ENCODE measurements at regions not wholly inside any gene's neighbourhood (a gene's known extent, or its start where the extent isn't known, plus 50 kb on each side); places are given as distances from the start of the nearest gene placed in this dataset.

- TF ChIP-seq POLR2AphosphoS5 (IDR thresholded peaks at IDR 0.05; ENCODE audit: low read depth, low read length) (no peak), SIN3A (IDR thresholded peaks at IDR 0.05; ENCODE audit: borderline replicate concordance, insufficient read depth, low read length) (no peak), REST (IDR thresholded peaks at IDR 0.05; ENCODE audit: insufficient read depth in 1 of 2, low read depth in 2 of 2, low read length in 2 of 2) (no peak), TAF1 (IDR thresholded peaks at IDR 0.05; ENCODE audit: borderline replicate concordance, insufficient read depth, low read length) (no peak), FOXP2 (optimal IDR thresholded peaks at IDR 0.05; ENCODE audit: borderline replicate concordance, extremely low read depth, extremely low read length, insufficient read depth) (no peak)
Observed at GRCh38 chr6:9924971-9925370, 489.9 kb downstream of the TFAP2A start.

Measured in PFSK-1 (cell line).